GM23338 (cell line): ENCODE measurements at regions not wholly inside any gene's neighbourhood (a gene's known extent, or its start where the extent isn't known, plus 50 kb on each side); places are given as distances from the start of the nearest gene placed in this dataset.

ENCODE experiments used
- ATAC-seq: fragments of 200-7000 bp; cut with Tn5 transposase; 3 replicates; pipeline ENCODE4 v1.9.1; 2020
- DNase-seq: peaks from one replicate; pipeline ENCODE4 v3.0.0-alpha.2; 2015; ENCODE audit warnings: low spot score
- H2AFZ ChIP-seq: fragments of 200-600 bp; sonication (generic); 2 replicates; pipeline ENCODE4 v1.8.0; 2016; ENCODE audit warnings: antibody characterized with exemption, mild to moderate bottlenecking, moderate library complexity
- H3F3A ChIP-seq: fragments of 200-600 bp; sonication (generic); replicated peaks from 2 replicates; pipeline ENCODE4 v1.8.0; 2017; ENCODE audit warnings: antibody characterized with exemption, mixed run types, low read depth
- H3K27ac ChIP-seq: fragments of 200-600 bp; sonication (generic); 2 replicates; pipeline ENCODE4 v1.6.1; 2016; ENCODE audit warnings: low read depth
- H3K27me3 ChIP-seq: fragments of 200-600 bp; sonication (generic); 2 replicates; pipeline ENCODE4 v1.8.0; 2016; ENCODE audit warnings: mild to moderate bottlenecking, mixed run types, moderate library complexity; ENCODE audit not compliant: insufficient read depth
- H3K36me3 ChIP-seq: fragments of 200-600 bp; sonication (generic); 2 replicates; pipeline ENCODE4 v1.8.0; 2016; ENCODE audit warnings: mild to moderate bottlenecking; ENCODE audit not compliant: insufficient read depth
- H3K4me1 ChIP-seq: fragments of 200-600 bp; sonication (generic); 2 replicates; pipeline ENCODE4 v1.8.0; 2016; ENCODE audit warnings: mild to moderate bottlenecking, moderate library complexity; ENCODE audit not compliant: insufficient read depth
- H3K4me2 ChIP-seq: fragments of 200-600 bp; sonication (generic); 2 replicates; pipeline ENCODE4 v1.7.1; 2017; ENCODE audit warnings: mixed run types
- H3K4me3 ChIP-seq: fragments of 200-600 bp; sonication (generic); 2 replicates; pipeline ENCODE4 v1.6.1; 2016; ENCODE audit warnings: mixed run types
- H3K79me2 ChIP-seq: fragments of 200-600 bp; sonication (generic); replicated peaks from 2 replicates; pipeline ENCODE4 v1.8.0; 2017; ENCODE audit warnings: mild to moderate bottlenecking; ENCODE audit not compliant: insufficient read depth
- H3K9me2 ChIP-seq: fragments of 200-600 bp; sonication (generic); 2 replicates; pipeline ENCODE4 v1.8.0; 2017; ENCODE audit not compliant: insufficient read depth
- H4K20me1 ChIP-seq: fragments of 200-600 bp; sonication (generic); replicated peaks from 2 replicates; pipeline ENCODE4 v1.8.0; 2017; ENCODE audit warnings: mild to moderate bottlenecking; ENCODE audit not compliant: insufficient read depth
- H3K27ac Mint-ChIP-seq: 2 replicates; pipeline ENCODE4 v1.8.0; 2020; ENCODE audit warnings: inconsistent platforms, mild to moderate bottlenecking, moderate library complexity, mixed read lengths
- H3K27me3 Mint-ChIP-seq: 3 replicates; pipeline ENCODE4 v1.8.0; 2022; ENCODE audit warnings: low read depth, mild to moderate bottlenecking, moderate library complexity, mixed read lengths, inconsistent platforms; ENCODE audit not compliant: insufficient read depth, poor library complexity
- H3K36me3 Mint-ChIP-seq: 3 replicates; pipeline ENCODE4 v1.8.0; 2021; ENCODE audit warnings: low read depth, mild to moderate bottlenecking, inconsistent platforms, moderate library complexity, mixed read lengths
- H3K4me1 Mint-ChIP-seq: 3 replicates; pipeline ENCODE4 v1.8.0; 2020; ENCODE audit warnings: mild to moderate bottlenecking, inconsistent platforms, mixed read lengths
- H3K4me3 Mint-ChIP-seq: 3 replicates; pipeline ENCODE4 v1.8.0; 2021; ENCODE audit warnings: moderate library complexity, mild to moderate bottlenecking, inconsistent platforms, mixed read lengths
- H3K9me3 Mint-ChIP-seq: 3 replicates; pipeline ENCODE4 v1.8.0; 2020; ENCODE audit warnings: moderate library complexity, mild to moderate bottlenecking, inconsistent platforms, mixed read lengths
- CREB1 ChIP-seq: fragments of 250-450 bp; sonication (Bioruptor Pico); IDR thresholded peaks from 2 replicates; pipeline ENCODE4 v1.5.0; 2020; ENCODE audit warnings: low read depth, mild to moderate bottlenecking, moderate library complexity
- EZH2phosphoT487 ChIP-seq: fragments of 200-600 bp; sonication (generic); IDR thresholded peaks from one replicate; pipeline ENCODE4 v1.8.1; 2018; ENCODE audit warnings: antibody characterized with exemption; ENCODE audit not compliant: unreplicated experiment
- NANOG ChIP-seq: IDR thresholded peaks from 2 replicates; pipeline ENCODE4 v1.6.1; 2016; ENCODE audit warnings: antibody characterized with exemption, borderline replicate concordance
- POLR2AphosphoS5 ChIP-seq: IDR thresholded peaks from 2 replicates; pipeline ENCODE4 v1.6.1; 2016; ENCODE audit warnings: antibody characterized with exemption, low read depth
- ZNF331 ChIP-seq: fragments of 250-450 bp; sonication (Bioruptor Pico); IDR thresholded peaks from 2 replicates; pipeline ENCODE4 v1.5.0; 2020; ENCODE audit warnings: low read depth, mild to moderate bottlenecking, moderate library complexity
- TF ChIP-seq, protein P1 (sequence below): fragments of 250-450 bp; sonication (Bioruptor Pico); IDR thresholded peaks from 2 replicates; pipeline ENCODE4 v1.5.0; 2020; ENCODE audit warnings: mild to moderate bottlenecking, moderate library complexity
- TF ChIP-seq, protein P2 (sequence below), 2 experiments: fragments of 200-600 bp in 1 of 2; sonication (generic) in 1 of 2; conservative IDR thresholded peaks; 2 replicates each; pipeline versions ENCODE4 v1.5.1 to v1.6.1; 2016 to 2017; ENCODE audit warnings: antibody characterized with exemption in 2 of 2, low read depth in 2 of 2, mild to moderate bottlenecking in 2 of 2, moderate library complexity in 1 of 2
- TF ChIP-seq, protein P3 (sequence below): IDR thresholded peaks from one replicate; pipeline ENCODE4 v1.6.1; 2018; ENCODE audit warnings: antibody characterized with exemption; ENCODE audit not compliant: unreplicated experiment

DNA sequence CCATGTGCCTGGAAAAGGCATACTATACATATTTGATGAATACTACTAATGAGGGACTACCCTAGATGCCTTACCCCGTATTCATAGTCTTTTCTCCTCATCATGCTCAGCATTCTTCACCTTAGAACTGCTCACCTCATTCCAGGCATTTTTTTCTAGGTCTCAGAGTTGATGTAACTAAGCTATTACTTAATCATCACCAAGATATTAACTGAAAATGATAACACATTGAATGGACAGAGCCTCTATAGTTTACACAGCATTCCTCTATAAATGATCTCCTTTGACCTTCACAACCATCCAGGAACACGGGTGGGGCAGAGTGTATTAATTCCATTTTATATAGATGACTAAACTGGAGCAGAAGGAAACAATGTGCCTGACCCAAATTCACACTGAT is 174.1 kb upstream of the DPH6 start (continued):
- TF ChIP-seq, protein P1, sequence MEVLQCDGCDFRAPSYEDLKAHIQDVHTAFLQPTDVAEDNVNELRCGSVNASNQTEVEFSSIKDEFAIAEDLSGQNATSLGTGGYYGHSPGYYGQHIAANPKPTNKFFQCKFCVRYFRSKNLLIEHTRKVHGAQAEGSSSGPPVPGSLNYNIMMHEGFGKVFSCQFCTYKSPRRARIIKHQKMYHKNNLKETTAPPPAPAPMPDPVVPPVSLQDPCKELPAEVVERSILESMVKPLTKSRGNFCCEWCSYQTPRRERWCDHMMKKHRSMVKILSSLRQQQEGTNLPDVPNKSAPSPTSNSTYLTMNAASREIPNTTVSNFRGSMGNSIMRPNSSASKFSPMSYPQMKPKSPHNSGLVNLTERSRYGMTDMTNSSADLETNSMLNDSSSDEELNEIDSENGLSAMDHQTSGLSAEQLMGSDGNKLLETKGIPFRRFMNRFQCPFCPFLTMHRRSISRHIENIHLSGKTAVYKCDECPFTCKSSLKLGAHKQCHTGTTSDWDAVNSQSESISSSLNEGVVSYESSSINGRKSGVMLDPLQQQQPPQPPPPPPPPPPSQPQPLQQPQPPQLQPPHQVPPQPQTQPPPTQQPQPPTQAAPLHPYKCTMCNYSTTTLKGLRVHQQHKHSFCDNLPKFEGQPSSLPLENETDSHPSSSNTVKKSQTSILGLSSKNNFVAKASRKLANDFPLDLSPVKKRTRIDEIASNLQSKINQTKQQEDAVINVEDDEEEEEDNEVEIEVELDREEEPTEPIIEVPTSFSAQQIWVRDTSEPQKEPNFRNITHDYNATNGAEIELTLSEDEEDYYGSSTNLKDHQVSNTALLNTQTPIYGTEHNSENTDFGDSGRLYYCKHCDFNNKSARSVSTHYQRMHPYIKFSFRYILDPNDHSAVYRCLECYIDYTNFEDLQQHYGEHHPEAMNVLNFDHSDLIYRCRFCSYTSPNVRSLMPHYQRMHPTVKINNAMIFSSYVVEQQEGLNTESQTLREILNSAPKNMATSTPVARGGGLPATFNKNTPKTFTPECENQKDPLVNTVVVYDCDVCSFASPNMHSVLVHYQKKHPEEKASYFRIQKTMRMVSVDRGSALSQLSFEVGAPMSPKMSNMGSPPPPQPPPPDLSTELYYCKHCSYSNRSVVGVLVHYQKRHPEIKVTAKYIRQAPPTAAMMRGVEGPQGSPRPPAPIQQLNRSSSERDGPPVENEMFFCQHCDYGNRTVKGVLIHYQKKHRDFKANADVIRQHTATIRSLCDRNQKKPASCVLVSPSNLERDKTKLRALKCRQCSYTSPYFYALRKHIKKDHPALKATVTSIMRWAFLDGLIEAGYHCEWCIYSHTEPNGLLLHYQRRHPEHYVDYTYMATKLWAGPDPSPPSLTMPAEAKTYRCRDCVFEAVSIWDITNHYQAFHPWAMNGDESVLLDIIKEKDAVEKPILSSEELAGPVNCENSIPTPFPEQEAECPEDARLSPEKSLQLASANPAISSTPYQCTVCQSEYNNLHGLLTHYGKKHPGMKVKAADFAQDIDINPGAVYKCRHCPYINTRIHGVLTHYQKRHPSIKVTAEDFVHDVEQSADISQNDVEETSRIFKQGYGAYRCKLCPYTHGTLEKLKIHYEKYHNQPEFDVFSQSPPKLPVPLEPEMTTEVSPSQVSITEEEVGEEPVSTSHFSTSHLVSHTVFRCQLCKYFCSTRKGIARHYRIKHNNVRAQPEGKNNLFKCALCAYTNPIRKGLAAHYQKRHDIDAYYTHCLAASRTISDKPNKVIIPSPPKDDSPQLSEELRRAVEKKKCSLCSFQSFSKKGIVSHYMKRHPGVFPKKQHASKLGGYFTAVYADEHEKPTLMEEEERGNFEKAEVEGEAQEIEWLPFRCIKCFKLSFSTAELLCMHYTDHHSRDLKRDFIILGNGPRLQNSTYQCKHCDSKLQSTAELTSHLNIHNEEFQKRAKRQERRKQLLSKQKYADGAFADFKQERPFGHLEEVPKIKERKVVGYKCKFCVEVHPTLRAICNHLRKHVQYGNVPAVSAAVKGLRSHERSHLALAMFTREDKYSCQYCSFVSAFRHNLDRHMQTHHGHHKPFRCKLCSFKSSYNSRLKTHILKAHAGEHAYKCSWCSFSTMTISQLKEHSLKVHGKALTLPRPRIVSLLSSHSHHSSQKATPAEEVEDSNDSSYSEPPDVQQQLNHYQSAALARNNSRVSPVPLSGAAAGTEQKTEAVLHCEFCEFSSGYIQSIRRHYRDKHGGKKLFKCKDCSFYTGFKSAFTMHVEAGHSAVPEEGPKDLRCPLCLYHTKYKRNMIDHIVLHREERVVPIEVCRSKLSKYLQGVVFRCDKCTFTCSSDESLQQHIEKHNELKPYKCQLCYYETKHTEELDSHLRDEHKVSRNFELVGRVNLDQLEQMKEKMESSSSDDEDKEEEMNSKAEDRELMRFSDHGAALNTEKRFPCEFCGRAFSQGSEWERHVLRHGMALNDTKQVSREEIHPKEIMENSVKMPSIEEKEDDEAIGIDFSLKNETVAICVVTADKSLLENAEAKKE = no peak
- no peak for TF ChIP-seq POLR2AphosphoS5
- no peak for TF ChIP-seq ZNF331 (CRISPR knock-in tag)

DNA sequence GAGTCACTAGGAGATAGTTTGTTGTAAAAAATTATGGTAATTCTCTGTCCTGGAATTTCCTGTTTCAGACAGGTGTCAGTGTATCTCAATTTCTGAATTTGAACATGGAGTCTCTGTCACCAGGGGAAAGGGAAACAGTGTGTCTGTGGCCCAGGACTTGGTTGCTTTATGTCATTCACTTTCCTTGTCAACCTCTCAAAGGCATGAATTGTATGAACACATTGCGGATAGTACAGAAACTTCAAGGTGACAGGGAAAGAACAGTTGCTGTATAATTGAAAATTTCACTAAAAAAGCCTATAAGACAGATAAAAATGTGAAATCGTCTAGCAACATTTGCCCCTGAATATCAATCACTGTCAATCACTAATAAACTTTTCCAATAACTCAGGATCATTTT is 175.0 kb upstream of the DPH6 start:
- Mint-ChIP-seq H3K36me3 (no peaks in the 10 kb centered on the region), H3K9me3 (no peaks in the 10 kb centered on the region), H3K27me3 (no peaks in the 10 kb centered on the region), H3K4me3 (no peak overlapping the region), H3K27ac (no peak overlapping the region), H3K4me1 (peaks cover 16% of the 10 kb centered on the region)
- no peak for DNase-seq
- Histone ChIP-seq H3K27me3 (no peaks in the 10 kb centered on the region), H2AFZ (no peak overlapping the region), H3K4me2 (no peak overlapping the region), H3K4me3 (no peak overlapping the region), H3K36me3 (no peaks in the 10 kb centered on the region), H4K20me1 (no peaks in the 10 kb centered on the region), H3K9me2 (no peaks in the 10 kb centered on the region; the same call in 1 of the 2 replicates), H3K27ac (no peak overlapping the region), H3F3A (no peaks in the 10 kb centered on the region), H3K4me1 (no peaks in the 10 kb centered on the region), H3K79me2 (no peaks in the 10 kb centered on the region)
- no peak for TF ChIP-seq POLR2AphosphoS5
- TF ChIP-seq EZH2phosphoT487 = no peak
- no peak for TF ChIP-seq NANOG
- no peak for TF ChIP-seq CREB1 (CRISPR knock-in tag)
- TF ChIP-seq, protein P2, sequence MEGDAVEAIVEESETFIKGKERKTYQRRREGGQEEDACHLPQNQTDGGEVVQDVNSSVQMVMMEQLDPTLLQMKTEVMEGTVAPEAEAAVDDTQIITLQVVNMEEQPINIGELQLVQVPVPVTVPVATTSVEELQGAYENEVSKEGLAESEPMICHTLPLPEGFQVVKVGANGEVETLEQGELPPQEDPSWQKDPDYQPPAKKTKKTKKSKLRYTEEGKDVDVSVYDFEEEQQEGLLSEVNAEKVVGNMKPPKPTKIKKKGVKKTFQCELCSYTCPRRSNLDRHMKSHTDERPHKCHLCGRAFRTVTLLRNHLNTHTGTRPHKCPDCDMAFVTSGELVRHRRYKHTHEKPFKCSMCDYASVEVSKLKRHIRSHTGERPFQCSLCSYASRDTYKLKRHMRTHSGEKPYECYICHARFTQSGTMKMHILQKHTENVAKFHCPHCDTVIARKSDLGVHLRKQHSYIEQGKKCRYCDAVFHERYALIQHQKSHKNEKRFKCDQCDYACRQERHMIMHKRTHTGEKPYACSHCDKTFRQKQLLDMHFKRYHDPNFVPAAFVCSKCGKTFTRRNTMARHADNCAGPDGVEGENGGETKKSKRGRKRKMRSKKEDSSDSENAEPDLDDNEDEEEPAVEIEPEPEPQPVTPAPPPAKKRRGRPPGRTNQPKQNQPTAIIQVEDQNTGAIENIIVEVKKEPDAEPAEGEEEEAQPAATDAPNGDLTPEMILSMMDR (conservative IDR thresholded peaks at IDR 0.05; ENCODE audit: low read depth in 2 of 2) = no peak
- TF ChIP-seq, protein P3, sequence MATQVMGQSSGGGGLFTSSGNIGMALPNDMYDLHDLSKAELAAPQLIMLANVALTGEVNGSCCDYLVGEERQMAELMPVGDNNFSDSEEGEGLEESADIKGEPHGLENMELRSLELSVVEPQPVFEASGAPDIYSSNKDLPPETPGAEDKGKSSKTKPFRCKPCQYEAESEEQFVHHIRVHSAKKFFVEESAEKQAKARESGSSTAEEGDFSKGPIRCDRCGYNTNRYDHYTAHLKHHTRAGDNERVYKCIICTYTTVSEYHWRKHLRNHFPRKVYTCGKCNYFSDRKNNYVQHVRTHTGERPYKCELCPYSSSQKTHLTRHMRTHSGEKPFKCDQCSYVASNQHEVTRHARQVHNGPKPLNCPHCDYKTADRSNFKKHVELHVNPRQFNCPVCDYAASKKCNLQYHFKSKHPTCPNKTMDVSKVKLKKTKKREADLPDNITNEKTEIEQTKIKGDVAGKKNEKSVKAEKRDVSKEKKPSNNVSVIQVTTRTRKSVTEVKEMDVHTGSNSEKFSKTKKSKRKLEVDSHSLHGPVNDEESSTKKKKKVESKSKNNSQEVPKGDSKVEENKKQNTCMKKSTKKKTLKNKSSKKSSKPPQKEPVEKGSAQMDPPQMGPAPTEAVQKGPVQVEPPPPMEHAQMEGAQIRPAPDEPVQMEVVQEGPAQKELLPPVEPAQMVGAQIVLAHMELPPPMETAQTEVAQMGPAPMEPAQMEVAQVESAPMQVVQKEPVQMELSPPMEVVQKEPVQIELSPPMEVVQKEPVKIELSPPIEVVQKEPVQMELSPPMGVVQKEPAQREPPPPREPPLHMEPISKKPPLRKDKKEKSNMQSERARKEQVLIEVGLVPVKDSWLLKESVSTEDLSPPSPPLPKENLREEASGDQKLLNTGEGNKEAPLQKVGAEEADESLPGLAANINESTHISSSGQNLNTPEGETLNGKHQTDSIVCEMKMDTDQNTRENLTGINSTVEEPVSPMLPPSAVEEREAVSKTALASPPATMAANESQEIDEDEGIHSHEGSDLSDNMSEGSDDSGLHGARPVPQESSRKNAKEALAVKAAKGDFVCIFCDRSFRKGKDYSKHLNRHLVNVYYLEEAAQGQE = no peak
- ATAC-seq = no peak
